ENCODE measurements at regions not wholly inside any gene's neighbourhood (a gene's known extent, or its start where the extent isn't known, plus 50 kb on each side); places are given as distances from the start of the nearest gene placed in this dataset.

DNA sequence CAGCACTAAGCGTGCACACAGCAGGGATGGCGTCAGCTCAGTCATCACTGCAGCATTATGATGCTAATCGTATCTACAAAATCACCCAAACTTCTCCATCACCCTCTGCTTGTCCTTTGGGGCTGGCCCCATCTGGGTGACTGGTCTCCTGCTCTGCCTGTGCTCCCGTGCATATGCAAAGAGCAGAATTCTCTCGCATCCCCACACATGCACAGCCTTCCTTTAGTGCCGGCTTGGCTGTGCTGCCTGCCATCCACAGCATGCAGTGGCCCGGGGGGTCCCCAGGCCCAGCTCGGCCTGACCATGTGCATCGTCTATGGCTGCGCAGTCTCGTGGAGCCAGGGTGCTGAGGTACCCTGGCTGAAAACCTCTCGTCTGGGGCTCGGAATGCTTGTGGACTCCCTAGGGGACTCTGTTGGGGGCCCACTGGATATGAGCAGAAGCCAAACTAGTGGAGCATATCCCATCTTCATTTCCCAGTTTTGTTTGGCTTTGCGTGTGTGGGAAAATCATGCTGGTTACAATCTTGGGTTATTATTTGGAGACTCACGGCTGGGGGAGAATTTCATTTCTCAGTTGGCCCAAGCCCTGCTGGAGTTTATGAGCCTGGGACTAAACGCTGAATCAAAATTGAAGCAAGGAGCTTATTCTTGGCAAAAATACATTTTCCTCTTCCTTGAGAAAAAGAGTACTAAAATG is 70.9 kb upstream of the HS6ST1 start:
- Mint-ChIP-seq H3K27me3 (no peaks in the 10 kb centered on the region), H3K9me3 (peaks cover 0 to 1% (median 0%) of the 10 kb centered on the region in 7 donors), H3K27ac (peak overlapping the region in 1 of 6 donors; percentile 26), H3K4me1 (no peaks in the 10 kb centered on the region), H3K4me3 (no peak overlapping the region), H3K36me3 (no peaks in the 10 kb centered on the region)
- ATAC-seq (ENCODE audit: low read depth in 2 of 2), result no peak
- DNase-seq, result no peak

- Mint-ChIP-seq H3K27me3 (no peaks in the 10 kb centered on the region), H3K4me3 (no peak overlapping the region), H3K36me3 (no peaks in the 10 kb centered on the region), H3K27ac (no peak overlapping the region), H3K9me3 (no peaks in the 10 kb centered on the region), H3K4me1 (no peaks in the 10 kb centered on the region)
- no peak for DNase-seq
- ATAC-seq (ENCODE audit: low read depth in 2 of 2), result no peak
These were observed 71.8 kb upstream of the HS6ST1 start for GRCh38 chr2:128390256-128390990.

GRCh38 chr2:128390991-128391630 is 72.4 kb upstream of the HS6ST1 start:
- Mint-ChIP-seq H3K36me3 (no peaks in the 10 kb centered on the region), H3K27me3 (no peaks in the 10 kb centered on the region), H3K27ac (no peak overlapping the region), H3K4me1 (no peaks in the 10 kb centered on the region), H3K4me3 (no peak overlapping the region), H3K9me3 (no peaks in the 10 kb centered on the region)
- ATAC-seq (ENCODE audit: low read depth in 2 of 2) (no peak), DNase-seq (no peak)

GRCh38 chr2:128391679-128392078 is 73.0 kb upstream of the HS6ST1 start:
- no peak overlapping the region for H3K4me3 Mint-ChIP-seq
- no peaks in the 10 kb centered on the region for H3K9me3 Mint-ChIP-seq
- DNase-seq (no peak), ATAC-seq (ENCODE audit: low read depth in 2 of 2) (no peak)
- no peaks in the 10 kb centered on the region for H3K36me3 Mint-ChIP-seq
- H3K27me3 Mint-ChIP-seq, result no peaks in the 10 kb centered on the region
- no peaks in the 10 kb centered on the region for H3K4me1 Mint-ChIP-seq
- H3K27ac Mint-ChIP-seq, result no peak overlapping the region

DNA sequence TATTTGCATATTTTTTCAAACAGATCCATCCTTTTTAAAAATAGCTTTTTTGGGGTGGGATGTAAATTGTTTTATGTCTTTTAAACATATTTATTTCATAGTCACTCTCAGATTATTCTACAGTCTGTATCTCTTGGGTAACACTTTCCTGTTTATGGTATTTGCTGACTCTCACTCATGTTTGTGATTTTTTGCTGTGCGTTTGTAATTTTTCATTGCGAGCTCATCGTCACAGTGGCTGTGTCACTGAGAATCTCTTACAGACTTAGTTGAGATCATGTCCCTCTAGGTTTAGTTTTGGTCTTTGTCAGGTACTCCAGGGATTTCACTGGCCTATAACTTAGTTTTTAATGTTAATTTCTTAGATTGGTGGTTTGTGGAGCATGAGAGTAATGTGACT is 73.5 kb upstream of the HS6ST1 start:
- Mint-ChIP-seq H3K9me3 (no peaks in the 10 kb centered on the region), H3K36me3 (no peaks in the 10 kb centered on the region), H3K27me3 (no peaks in the 10 kb centered on the region), H3K4me3 (no peak overlapping the region), H3K4me1 (no peaks in the 10 kb centered on the region), H3K27ac (no peak overlapping the region)
- DNase-seq (no peak), ATAC-seq (ENCODE audit: low read depth in 2 of 2) (no peak)

DNA sequence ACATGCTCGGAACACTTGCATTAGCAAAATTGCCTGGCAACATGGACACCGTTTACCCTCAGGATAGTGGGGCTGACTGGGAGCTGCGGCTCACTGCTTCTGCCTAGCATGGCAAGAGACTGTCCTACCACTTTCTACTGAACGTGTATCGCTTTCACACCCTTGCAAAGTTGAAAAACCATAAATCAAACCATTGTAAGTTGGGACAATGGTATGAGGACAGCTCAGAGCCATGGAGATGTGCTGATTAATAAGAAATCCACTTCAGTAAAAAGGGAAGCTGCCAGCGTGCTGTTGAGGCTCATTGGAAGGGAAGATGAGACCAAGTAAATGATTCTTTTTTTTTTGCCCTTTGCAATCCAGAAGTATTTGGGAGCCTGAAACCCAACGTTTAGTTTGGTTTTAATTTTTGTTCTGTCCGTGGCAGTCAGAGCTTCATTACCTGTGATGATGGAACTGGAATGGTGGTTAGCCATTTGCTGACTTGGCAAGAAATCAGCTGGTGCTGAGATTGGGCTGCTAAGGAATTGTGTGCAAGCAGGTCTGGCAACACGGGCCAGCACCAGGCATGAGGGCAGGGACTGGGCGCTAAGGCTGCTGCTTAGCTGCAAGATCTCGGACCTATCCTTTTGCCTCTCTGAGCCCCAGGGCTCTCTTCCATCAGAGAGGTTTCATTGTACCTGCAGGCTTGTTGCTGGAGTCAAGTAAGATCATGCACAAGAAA is 75.5 kb upstream of the HS6ST1 start:
- ATAC-seq (ENCODE audit: low read depth in 2 of 2), result no peak
- Mint-ChIP-seq H3K36me3 (no peaks in the 10 kb centered on the region), H3K4me3 (no peak overlapping the region), H3K27ac (no peak overlapping the region), H3K4me1 (no peaks in the 10 kb centered on the region), H3K9me3 (no peaks in the 10 kb centered on the region), H3K27me3 (peaks cover 0 to 5% (median 0%) of the 10 kb centered on the region in 3 donors)
- DNase-seq, result no peak

DNA sequence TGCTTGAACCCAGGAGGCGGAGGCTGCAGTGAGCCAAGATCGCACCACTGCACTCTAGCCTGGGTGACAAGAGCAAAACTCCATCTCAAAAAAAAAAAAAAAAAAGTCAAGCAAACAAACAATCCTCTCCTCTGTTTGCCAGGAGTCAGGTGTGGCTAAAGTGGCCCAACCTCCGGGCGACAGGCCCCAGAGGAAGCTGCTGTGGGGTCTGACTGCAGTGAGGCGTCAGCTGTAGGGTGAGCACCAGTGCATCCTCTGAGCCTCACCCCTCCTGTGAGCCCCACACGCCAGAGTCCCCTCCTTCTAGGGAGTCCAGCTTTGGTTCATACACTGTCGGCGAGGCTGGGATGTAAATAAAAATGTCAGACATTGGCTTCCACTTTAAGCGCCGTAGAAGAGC is 76.5 kb upstream of the HS6ST1 start:
- Mint-ChIP-seq H3K4me3 (no peak overlapping the region), H3K9me3 (no peaks in the 10 kb centered on the region), H3K4me1 (no peaks in the 10 kb centered on the region), H3K27ac (no peak overlapping the region), H3K36me3 (no peaks in the 10 kb centered on the region), H3K27me3 (peaks cover 0 to 5% (median 0%) of the 10 kb centered on the region in 3 donors)
- ATAC-seq (ENCODE audit: low read depth in 2 of 2), result no peak
- DNase-seq, result no peak

DNA sequence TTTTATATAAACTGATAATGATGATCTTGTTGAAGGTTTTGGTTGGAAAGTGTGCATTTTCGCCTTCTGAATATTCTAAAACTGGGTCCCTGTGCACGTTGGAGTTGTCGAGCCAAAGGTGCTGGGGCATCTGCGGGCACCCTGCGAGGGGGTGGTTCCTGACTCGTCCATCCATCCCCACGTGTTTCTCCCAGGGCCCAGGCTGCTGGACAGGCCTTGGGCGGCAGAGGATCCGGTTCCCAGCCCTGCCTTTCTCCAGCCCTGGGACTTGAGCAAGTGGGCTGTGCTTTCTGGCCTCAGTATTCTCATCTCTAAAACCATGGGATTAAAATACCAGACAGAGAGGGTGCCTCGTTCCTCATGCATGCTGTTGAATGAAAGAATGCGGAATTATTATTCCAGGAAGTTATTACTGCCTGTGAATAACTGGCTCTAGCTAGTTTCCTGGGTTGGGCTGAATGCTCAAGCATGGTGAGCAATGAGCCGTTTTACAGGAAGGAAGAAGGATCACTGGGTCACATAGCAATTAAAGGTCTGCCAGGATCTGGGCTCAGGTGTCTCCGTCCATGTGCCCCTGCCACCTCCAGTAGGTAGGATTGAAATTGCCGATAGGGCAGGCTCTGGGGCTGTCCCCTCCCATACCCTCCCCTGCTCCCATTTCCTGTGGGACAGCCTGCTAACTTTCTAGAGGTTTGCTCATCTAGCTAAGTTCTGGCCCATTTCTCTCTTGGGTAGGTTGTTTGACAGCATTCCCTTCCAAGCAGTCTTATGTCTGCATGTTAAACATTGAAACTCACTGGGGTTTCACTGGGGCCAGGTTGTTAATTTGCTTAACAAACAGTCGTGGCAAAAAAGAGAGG is 77.2 kb upstream of the HS6ST1 start:
- H3K9me3 Mint-ChIP-seq, result peaks cover 0 to under 1% (median 0%) of the 10 kb centered on the region in 7 donors

GRCh38 chr2:128396500-128396891 is 77.8 kb upstream of the HS6ST1 start:
- no peak overlapping the region for H3K4me3 Mint-ChIP-seq
- H3K27me3 Mint-ChIP-seq, result peaks cover 0 to 5% (median 0%) of the 10 kb centered on the region in 3 donors
- ATAC-seq (ENCODE audit: low read depth in 2 of 2) (no peak), DNase-seq (no peak)
- peaks cover 0 to 2% (median 0%) of the 10 kb centered on the region in 7 donors for H3K9me3 Mint-ChIP-seq
- peaks cover 0 to 2% (median 0%) of the 10 kb centered on the region in 3 donors for H3K4me1 Mint-ChIP-seq
- H3K36me3 Mint-ChIP-seq, result no peaks in the 10 kb centered on the region
- no peak overlapping the region for H3K27ac Mint-ChIP-seq

More for the DNA sequence above, 77.2 kb upstream of the HS6ST1 start:
- Mint-ChIP-seq H3K27ac (no peak overlapping the region), H3K4me1 (peaks cover 0 to 2% (median 0%) of the 10 kb centered on the region in 3 donors), H3K36me3 (no peaks in the 10 kb centered on the region), H3K4me3 (no peak overlapping the region), H3K27me3 (peaks cover 0 to 5% (median 0%) of the 10 kb centered on the region in 3 donors)
- DNase-seq (no peak), ATAC-seq (ENCODE audit: low read depth in 2 of 2) (no peak)

GRCh38 chr2:128396946-128397345 is 78.3 kb upstream of the HS6ST1 start:
- H3K36me3 Mint-ChIP-seq, result no peaks in the 10 kb centered on the region
- ATAC-seq (ENCODE audit: low read depth in 2 of 2), result no peak

DNA sequence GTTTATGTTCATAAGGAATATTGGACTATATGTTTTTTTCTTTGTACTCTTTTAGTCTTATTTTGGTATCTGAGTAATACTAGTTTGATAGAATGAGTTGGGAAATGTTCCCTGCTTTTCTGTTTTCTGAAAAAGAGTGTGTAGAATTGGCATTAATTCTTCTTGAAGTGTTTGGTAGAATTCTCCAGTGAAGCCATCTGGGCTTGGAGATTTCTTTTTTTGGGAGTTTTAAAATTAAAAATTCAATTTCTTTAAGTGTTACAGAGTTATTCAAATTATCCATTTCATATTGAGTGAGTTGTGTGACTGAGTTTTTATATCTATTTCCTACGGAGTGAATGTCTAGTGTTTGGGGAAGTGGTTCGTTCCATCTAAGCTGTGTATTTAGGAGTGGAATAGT is 80.6 kb upstream of the HS6ST1 start:
- no peak overlapping the region for H3K4me3 Mint-ChIP-seq
- peaks cover 0 to 2% (median 0%) of the 10 kb centered on the region in 7 donors for H3K9me3 Mint-ChIP-seq
- ATAC-seq (ENCODE audit: low read depth in 2 of 2) (no peak), DNase-seq (no peak)
- H3K36me3 Mint-ChIP-seq, result no peaks in the 10 kb centered on the region
- peaks cover 0 to 2% (median 0%) of the 10 kb centered on the region in 3 donors for H3K4me1 Mint-ChIP-seq
- peaks cover 0 to 5% (median 0%) of the 10 kb centered on the region in 3 donors for H3K27me3 Mint-ChIP-seq
- no peak overlapping the region for H3K27ac Mint-ChIP-seq

More at GRCh38 chr2:128396946-128397345, 78.3 kb upstream of the HS6ST1 start:
- DNase-seq, result no peak
- H3K4me1 Mint-ChIP-seq, result peaks cover 0 to 2% (median 0%) of the 10 kb centered on the region in 3 donors
- H3K4me3 Mint-ChIP-seq, result no peak overlapping the region
- peaks cover 0 to 2% (median 0%) of the 10 kb centered on the region in 7 donors for H3K9me3 Mint-ChIP-seq
- H3K27me3 Mint-ChIP-seq, result peaks cover 0 to 5% (median 0%) of the 10 kb centered on the region in 3 donors
- no peak overlapping the region for H3K27ac Mint-ChIP-seq

DNA sequence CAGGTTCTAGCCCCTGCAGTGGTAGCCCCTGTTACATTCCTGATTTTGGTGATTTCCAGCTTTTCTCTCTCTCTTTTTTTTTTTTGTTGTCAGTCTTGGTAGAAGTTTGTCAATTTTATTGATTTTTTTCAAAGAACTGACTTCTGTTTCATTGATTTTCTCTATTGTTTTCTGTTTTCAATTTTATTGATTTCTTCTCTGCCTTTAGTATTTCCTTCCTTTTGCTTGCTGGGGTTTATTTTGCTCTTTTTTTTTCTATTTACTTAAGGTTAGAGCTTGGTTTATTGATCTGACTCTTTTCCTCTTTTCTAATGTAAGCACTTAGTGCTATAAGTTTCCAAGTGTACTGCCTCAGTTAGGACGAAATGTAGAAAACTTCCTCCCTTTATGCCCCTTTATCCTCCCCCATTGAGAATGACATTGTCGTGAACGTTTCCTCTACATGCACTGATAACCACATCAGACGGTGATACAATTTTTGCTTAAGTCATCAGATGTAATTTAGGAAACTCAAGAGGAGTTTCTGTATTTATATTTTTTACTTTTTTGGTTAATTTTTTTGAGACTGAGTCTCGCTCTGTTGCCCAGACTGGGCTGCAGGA is 81.1 kb upstream of the HS6ST1 start:
- no peak for DNase-seq
- H3K4me1 Mint-ChIP-seq, result peaks cover 0 to 2% (median 0%) of the 10 kb centered on the region in 3 donors
- peaks cover 0 to 2% (median 0%) of the 10 kb centered on the region in 7 donors for H3K9me3 Mint-ChIP-seq
- H3K4me3 Mint-ChIP-seq, result no peak overlapping the region
- peaks cover 0 to 5% (median 0%) of the 10 kb centered on the region in 3 donors for H3K27me3 Mint-ChIP-seq
- no peak for ATAC-seq (ENCODE audit: low read depth in 2 of 2)
- H3K27ac Mint-ChIP-seq, result peak overlapping the region in 1 of 6 donors; percentile 6
- H3K36me3 Mint-ChIP-seq, result no peaks in the 10 kb centered on the region
